A549 (cell line): ENCODE measurements at regions not wholly inside any gene's neighbourhood (a gene's known extent, or its start where the extent isn't known, plus 50 kb on each side); places are given as distances from the start of the nearest gene placed in this dataset.

Source experiments
- ATAC-seq, 2 experiments: fragments of 200-7000 bp in 1 of 2; fragments of >200 bp in 1 of 2; cut with Nextera tagmentation in 1 of 2; cut with Tn5 transposase in 1 of 2; 3 replicates each; pipeline versions ENCODE4 v1.8.0 to v1.9.1; 2018 to 2020; ENCODE audit warnings: mild to moderate bottlenecking in 1 of 2, moderate library complexity in 1 of 2
- CTCF ChIA-PET: fragments of 300-600 bp; sonication (Branson Sonifier 250); formaldehyde crosslinking; extraction: SDS; loops from one replicate; lab custom pipeline; 2021; ENCODE audit warnings: antibody characterized with exemption, inconsistent platforms; lab: Yijun Ruan, JAX
- POLR2A ChIA-PET: fragments of 350-600 bp; formaldehyde crosslinking; extraction: SDS; loops from one replicate; lab custom pipeline; 2021; ENCODE audit warnings: antibody characterized with exemption, inconsistent platforms; lab: Yijun Ruan, JAX
- DNase-seq, 2 experiments: peaks; one replicate each; pipeline versions ENCODE4 v3.0.0 to v3.0.0-alpha.2; 2011 to 2016; ENCODE audit warnings: low read depth in 1 of 2, low spot score in 1 of 2
- FAIRE-seq: peaks from 2 replicates; lab custom pipeline; 2011; peaks lifted over from hg19 to GRCh38; lab: Jason Lieb, UNC
- H3K27ac ChIP-seq, 2 experiments: fragments of >200 bp; sonication (Bioruptor Twin); formaldehyde crosslinking; 3 replicates each; pipeline ENCODE4 v1.5.1; 2016 to 2017
- H3K4me1 ChIP-seq: fragments of >200 bp; sonication (Bioruptor Twin); formaldehyde crosslinking; 3 replicates; pipeline ENCODE4 v1.6.1; 2016
- H3K4me2 ChIP-seq: fragments of >200 bp; sonication (Bioruptor Twin); formaldehyde crosslinking; 3 replicates; pipeline ENCODE4 v1.6.1; 2016
- H3K4me3 ChIP-seq: fragments of >200 bp; sonication (Bioruptor Twin); formaldehyde crosslinking; 3 replicates; pipeline ENCODE4 v1.5.1; 2016
- H3K9me3 ChIP-seq: fragments of >200 bp; sonication (Bioruptor Twin); formaldehyde crosslinking; 3 replicates; pipeline ENCODE4 v1.6.1; 2016
- CBX8 ChIP-seq: fragments of 200-600 bp; sonication (generic); IDR thresholded peaks from 2 replicates; pipeline ENCODE4 v1.6.1; 2016
- CEBPB ChIP-seq, 2 experiments: fragments of >200 bp in 1 of 2; sonication (Bioruptor Twin) in 1 of 2; formaldehyde crosslinking in 1 of 2; IDR thresholded peaks; 2 replicates each; pipeline ENCODE4 v1.6.1; 2012 to 2016
- ESRRA ChIP-seq: fragments of 150-350 bp; IDR thresholded peaks from 2 replicates; pipeline ENCODE4 v1.6.1; 2014; ENCODE audit warnings: mild to moderate bottlenecking, low read length, borderline replicate concordance
- FOSB ChIP-seq: fragments of 250-450 bp; sonication (Bioruptor Pico); IDR thresholded peaks from 2 replicates; pipeline ENCODE4 v1.5.0; 2020; ENCODE audit warnings: mild to moderate bottlenecking, moderate library complexity
- HOXB13 ChIP-seq: fragments of 250-450 bp; sonication (Bioruptor Pico); IDR thresholded peaks from 2 replicates; pipeline ENCODE4 v1.5.0; 2020; ENCODE audit warnings: low read depth, mild to moderate bottlenecking, moderate library complexity
- HOXB5 ChIP-seq: fragments of 250-450 bp; sonication (Bioruptor Pico); IDR thresholded peaks from 2 replicates; pipeline ENCODE4 v1.5.0; 2020; ENCODE audit warnings: mild to moderate bottlenecking, moderate library complexity
- JUNB ChIP-seq: fragments of >200 bp; sonication (Bioruptor Twin); formaldehyde crosslinking; IDR thresholded peaks from 2 replicates; pipeline ENCODE4 v1.6.1; 2016
- NFE2L2 ChIP-seq: fragments of 150-350 bp; conservative IDR thresholded peaks from 2 replicates; pipeline ENCODE4 v1.6.1; 2014; ENCODE audit warnings: low read length
- NR3C1 ChIP-seq: fragments of >200 bp; sonication (Bioruptor Twin); formaldehyde crosslinking; IDR thresholded peaks from 3 replicates; pipeline ENCODE4 v1.6.1; 2017
- PHF8 ChIP-seq: fragments of 200-600 bp; sonication (generic); IDR thresholded peaks from 2 replicates; pipeline ENCODE4 v1.6.1; 2016; ENCODE audit warnings: low read depth, mild to moderate bottlenecking, antibody characterized with exemption, moderate library complexity, borderline replicate concordance
- POLR2A ChIP-seq: IDR thresholded peaks from 2 replicates; pipeline ENCODE4 v1.6.1; 2012; ENCODE audit warnings: mild to moderate bottlenecking, low read length
- RAD21 ChIP-seq, 2 experiments: fragments of >200 bp in 1 of 2; sonication (Bioruptor Twin) in 1 of 2; formaldehyde crosslinking in 1 of 2; IDR thresholded peaks in 1 of 2; conservative IDR thresholded peaks in 1 of 2; 2 replicates in 1 of 2; 3 replicates in 1 of 2; pipeline ENCODE4 v1.6.1; 2012 to 2018; ENCODE audit warnings: inconsistent platforms in 1 of 2
- RARB ChIP-seq: fragments of 250-450 bp; sonication (Bioruptor Pico); IDR thresholded peaks from 2 replicates; pipeline ENCODE4 v1.8.0; 2021; ENCODE audit warnings: mild to moderate bottlenecking, moderate library complexity
- RNF2 ChIP-seq: fragments of 200-600 bp; sonication (generic); IDR thresholded peaks from 2 replicates; pipeline ENCODE4 v1.6.1; 2016; ENCODE audit warnings: low read depth, mild to moderate bottlenecking, antibody characterized with exemption, moderate library complexity, borderline replicate concordance
- SMC3 ChIP-seq: fragments of >200 bp; sonication (Bioruptor Twin); formaldehyde crosslinking; IDR thresholded peaks from 3 replicates; pipeline ENCODE4 v1.6.1; 2018; ENCODE audit warnings: inconsistent platforms
- SREBF2 ChIP-seq: fragments of 450-650 bp; IDR thresholded peaks from 2 replicates; pipeline ENCODE4 v1.6.1; 2014; ENCODE audit warnings: mild to moderate bottlenecking, moderate library complexity
- TFCP2L1 ChIP-seq: fragments of 250-450 bp; sonication (Bioruptor Pico); IDR thresholded peaks from 2 replicates; pipeline ENCODE4 v1.5.0; 2021; ENCODE audit warnings: mild to moderate bottlenecking
- ZC3H11A ChIP-seq: fragments of 450-650 bp; IDR thresholded peaks from 2 replicates; pipeline ENCODE4 v1.6.1; 2014; ENCODE audit warnings: antibody characterized with exemption, mild to moderate bottlenecking
- ZFP36 ChIP-seq: fragments of 450-650 bp; IDR thresholded peaks from 2 replicates; pipeline ENCODE4 v1.6.1; 2014; ENCODE audit warnings: borderline replicate concordance; ENCODE audit not compliant: partially characterized antibody
- ZNF302 ChIP-seq: fragments of 250-450 bp; sonication (Bioruptor Pico); IDR thresholded peaks from 2 replicates; pipeline ENCODE4 v1.9.0; 2021; ENCODE audit warnings: inconsistent platforms, mild to moderate bottlenecking, moderate library complexity
- WGBS: methylation state at CpG from one replicate; pipeline ENCODE4 v1.1.6; 2017; ENCODE audit errors: missing lambda C conversion rate; 5-methylcytosine and 5-hydroxymethylcytosine counted together
- TF ChIP-seq, protein P1 (sequence below): IDR thresholded peaks from 2 replicates; pipeline ENCODE4 v1.6.1; 2012; ENCODE audit warnings: low read depth, borderline replicate concordance
- TF ChIP-seq, protein P2 (sequence below): IDR thresholded peaks from 2 replicates; pipeline ENCODE4 v1.6.1; 2012
- TF ChIP-seq, protein P3 (sequence below): fragments of 450-650 bp; IDR thresholded peaks from 2 replicates; pipeline ENCODE4 v1.6.1; 2014; ENCODE audit warnings: antibody characterized with exemption
- TF ChIP-seq, protein P4 (sequence below): IDR thresholded peaks from 2 replicates; pipeline ENCODE4 v1.6.1; 2012

- H3K4me1 ChIP-seq, result no peaks in the 10 kb centered on the region
- DNase-seq (no peak), ATAC-seq (no peak), FAIRE-seq (no peak)
- no peak overlapping the region for H3K4me3 ChIP-seq
- H3K27ac ChIP-seq, result no peak overlapping the region
- ChIA-PET POLR2A (no interaction called here), CTCF (interaction anchor here (1.0 to 1.4 kb wide), 2 partner anchors 9 to 10 kb away, joined by 3 to 4 read pairs; no protein-coding TSS in a partner anchor)
- no peak overlapping the region for H3K4me2 ChIP-seq
- 7% methylated on average over 4 of the region's 4 CpGs for WGBS
- TF ChIP-seq NFE2L2, result no peak
- TF ChIP-seq PHF8, result no peak
- no peak for TF ChIP-seq NR3C1
- TF ChIP-seq TFCP2L1 (CRISPR knock-in tag), result no peak
- no peak for TF ChIP-seq JUNB
- no peak for TF ChIP-seq SREBF2
- no peak for TF ChIP-seq ESRRA
- no peak for TF ChIP-seq RARB
- TF ChIP-seq, protein P1, sequence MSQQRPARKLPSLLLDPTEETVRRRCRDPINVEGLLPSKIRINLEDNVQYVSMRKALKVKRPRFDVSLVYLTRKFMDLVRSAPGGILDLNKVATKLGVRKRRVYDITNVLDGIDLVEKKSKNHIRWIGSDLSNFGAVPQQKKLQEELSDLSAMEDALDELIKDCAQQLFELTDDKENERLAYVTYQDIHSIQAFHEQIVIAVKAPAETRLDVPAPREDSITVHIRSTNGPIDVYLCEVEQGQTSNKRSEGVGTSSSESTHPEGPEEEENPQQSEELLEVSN, result no peak
- TF ChIP-seq, protein P2, sequence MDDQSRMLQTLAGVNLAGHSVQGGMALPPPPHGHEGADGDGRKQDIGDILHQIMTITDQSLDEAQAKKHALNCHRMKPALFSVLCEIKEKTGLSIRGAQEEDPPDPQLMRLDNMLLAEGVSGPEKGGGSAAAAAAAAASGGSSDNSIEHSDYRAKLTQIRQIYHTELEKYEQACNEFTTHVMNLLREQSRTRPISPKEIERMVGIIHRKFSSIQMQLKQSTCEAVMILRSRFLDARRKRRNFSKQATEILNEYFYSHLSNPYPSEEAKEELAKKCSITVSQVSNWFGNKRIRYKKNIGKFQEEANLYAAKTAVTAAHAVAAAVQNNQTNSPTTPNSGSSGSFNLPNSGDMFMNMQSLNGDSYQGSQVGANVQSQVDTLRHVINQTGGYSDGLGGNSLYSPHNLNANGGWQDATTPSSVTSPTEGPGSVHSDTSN, result no peak
- no peak for TF ChIP-seq CBX8
- no peak for TF ChIP-seq ZC3H11A
- no peak for TF ChIP-seq ZNF302 (CRISPR knock-in tag)
- TF ChIP-seq, protein P3, sequence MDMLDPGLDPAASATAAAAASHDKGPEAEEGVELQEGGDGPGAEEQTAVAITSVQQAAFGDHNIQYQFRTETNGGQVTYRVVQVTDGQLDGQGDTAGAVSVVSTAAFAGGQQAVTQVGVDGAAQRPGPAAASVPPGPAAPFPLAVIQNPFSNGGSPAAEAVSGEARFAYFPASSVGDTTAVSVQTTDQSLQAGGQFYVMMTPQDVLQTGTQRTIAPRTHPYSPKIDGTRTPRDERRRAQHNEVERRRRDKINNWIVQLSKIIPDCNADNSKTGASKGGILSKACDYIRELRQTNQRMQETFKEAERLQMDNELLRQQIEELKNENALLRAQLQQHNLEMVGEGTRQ, result no peak
- TF ChIP-seq, protein P4, sequence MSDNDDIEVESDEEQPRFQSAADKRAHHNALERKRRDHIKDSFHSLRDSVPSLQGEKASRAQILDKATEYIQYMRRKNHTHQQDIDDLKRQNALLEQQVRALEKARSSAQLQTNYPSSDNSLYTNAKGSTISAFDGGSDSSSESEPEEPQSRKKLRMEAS, result no peak
- no peak for TF ChIP-seq ZFP36
- no peak for TF ChIP-seq RAD21 (conservative IDR thresholded peaks at IDR 0.05 in 1 of 2, IDR thresholded peaks at IDR 0.05 in 1 of 2)
- TF ChIP-seq CEBPB (IDR thresholded peaks at IDR 0.05), result no peak
- no peaks in the 10 kb centered on the region for H3K9me3 ChIP-seq
Observed at GRCh38 chr2:48870942-48871341, 115.4 kb upstream of the LHCGR start.

DNA sequence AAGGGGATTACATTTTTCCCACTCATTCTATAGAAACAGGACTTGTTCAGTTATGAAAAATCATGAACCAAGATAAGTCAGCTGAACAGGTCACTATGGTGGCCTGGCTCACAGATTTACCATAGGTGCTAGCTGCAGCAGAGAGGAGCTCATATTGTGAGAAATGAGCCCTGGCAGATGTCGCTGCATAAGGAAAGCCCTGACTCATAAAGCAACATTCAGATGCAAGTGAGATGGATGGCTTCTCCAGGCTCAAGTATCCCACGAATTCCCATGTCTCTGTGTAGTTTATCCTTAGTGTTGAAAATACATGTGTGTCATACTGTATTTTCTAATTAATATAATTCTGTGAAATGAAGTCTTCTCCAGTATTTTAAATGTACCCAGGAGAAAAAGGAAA lies 115.0 kb upstream of the LHCGR start:
- Histone ChIP-seq H3K4me2 (no peak overlapping the region), H3K27ac (no peak overlapping the region), H3K4me3 (no peak overlapping the region), H3K4me1 (no peaks in the 10 kb centered on the region), H3K9me3 (no peaks in the 10 kb centered on the region)
- no peak for ATAC-seq
- ChIA-PET POLR2A (no interaction called here), CTCF (interaction anchor here (1.0 to 1.4 kb wide), 2 partner anchors 8 to 11 kb away, joined by 3 to 4 read pairs; no protein-coding TSS in a partner anchor)
- TF ChIP-seq PHF8, result no peak
- no peak for DNase-seq
- no peak for FAIRE-seq
- 0% methylated on average over 2 of the region's 2 CpGs for WGBS

GRCh38 chr2:48865704-48866103 lies 110.2 kb upstream of the LHCGR start:
- FAIRE-seq (no peak), ATAC-seq (no peak)
- TF ChIP-seq RNF2 (no peak), FOSB (CRISPR knock-in tag) (no peak), HOXB5 (CRISPR knock-in tag) (no peak), POLR2A (no peak), NFE2L2 (no peak), HOXB13 (CRISPR knock-in tag) (no peak), SMC3 (no peak)
- TF ChIP-seq, protein P3, result no peak
- TF ChIP-seq, all 56 proteins: peak for 0
- no peak overlapping the region for H3K4me2 ChIP-seq
- no peaks in the 10 kb centered on the region for H3K4me1 ChIP-seq
- no peak overlapping the region for H3K27ac ChIP-seq
- ChIA-PET CTCF (no interaction called here), POLR2A (no interaction called here)
- no peak for DNase-seq
- H3K9me3 ChIP-seq, result no peaks in the 10 kb centered on the region
- H3K4me3 ChIP-seq, result no peak overlapping the region
- WGBS, result 1% methylated on average over 2 of the region's 2 CpGs
